H9 (cell line): ENCODE measurements at regions not wholly inside any gene's neighbourhood (a gene's known extent, or its start where the extent isn't known, plus 50 kb on each side); places are given as distances from the start of the nearest gene placed in this dataset.

Source experiments
- DNase-seq: peaks from one replicate; pipeline ENCODE4 v3.0.0-alpha.2; 2017
- H2AFZ ChIP-seq: one replicate; pipeline ENCODE4 v1.6.1; 2013; ENCODE audit warnings: mild to moderate bottlenecking, low read length, control low read depth, moderate library complexity
- H2AK5ac ChIP-seq: 2 replicates; pipeline ENCODE4 v1.6.1; 2013; ENCODE audit warnings: low read length, control low read depth, mixed read lengths; ENCODE audit not compliant: insufficient read length
- H2BK120ac ChIP-seq: one replicate; pipeline ENCODE4 v1.6.1; 2013; ENCODE audit warnings: low read depth, mild to moderate bottlenecking, low read length, control low read depth, inconsistent platforms; ENCODE audit not compliant: poor library complexity, severe bottlenecking
- H2BK12ac ChIP-seq: 2 replicates; pipeline ENCODE4 v1.6.1; 2013; ENCODE audit warnings: low read length, control low read depth, mixed read lengths, low read depth; ENCODE audit not compliant: insufficient read length
- H2BK15ac ChIP-seq: 2 replicates; pipeline ENCODE4 v1.6.1; 2013; ENCODE audit warnings: low read depth, low read length, control low read depth
- H2BK20ac ChIP-seq: one replicate; pipeline ENCODE4 v1.6.1; 2013; ENCODE audit warnings: low read depth, mild to moderate bottlenecking, low read length, control low read depth, inconsistent platforms; ENCODE audit not compliant: poor library complexity, severe bottlenecking
- H2BK5ac ChIP-seq: 2 replicates; pipeline ENCODE4 v1.6.1; 2013; ENCODE audit warnings: low read length, control low read depth, mixed read lengths; ENCODE audit not compliant: insufficient read length
- H3K14ac ChIP-seq: 2 replicates; pipeline ENCODE4 v1.6.1; 2013; ENCODE audit warnings: low read length, control low read depth; ENCODE audit not compliant: insufficient read depth
- H3K18ac ChIP-seq: 2 replicates; pipeline ENCODE4 v1.6.1; 2013; ENCODE audit warnings: low read depth, mild to moderate bottlenecking, mixed read lengths, low read length, control low read depth; ENCODE audit not compliant: insufficient read length
- H3K23ac ChIP-seq: 2 replicates; pipeline ENCODE4 v1.6.1; 2013; ENCODE audit warnings: low read length, control low read depth, mixed read lengths, low read depth; ENCODE audit not compliant: insufficient read length
- H3K23me2 ChIP-seq: 2 replicates; pipeline ENCODE4 v1.6.1; 2013; ENCODE audit warnings: low read depth, mild to moderate bottlenecking, mixed read lengths, low read length, control low read depth; ENCODE audit not compliant: insufficient read length, poor library complexity, severe bottlenecking
- H3K27ac ChIP-seq: 2 replicates; pipeline ENCODE4 v1.5.1; 2013; ENCODE audit warnings: low read length, control low read depth, mixed read lengths, low read depth; ENCODE audit not compliant: insufficient read length
- H3K27me3 ChIP-seq: 2 replicates; pipeline ENCODE4 v1.6.1; 2013; ENCODE audit warnings: low read length, control low read depth, inconsistent platforms; ENCODE audit not compliant: insufficient read depth
- H3K4ac ChIP-seq: 2 replicates; pipeline ENCODE4 v1.6.1; 2013; ENCODE audit warnings: low read depth, mild to moderate bottlenecking, control low read depth, inconsistent platforms, low read length, moderate library complexity
- H3K4me1 ChIP-seq: 2 replicates; pipeline ENCODE4 v1.6.1; 2013; ENCODE audit warnings: low read length, control low read depth, inconsistent platforms; ENCODE audit not compliant: insufficient read depth
- H3K4me2 ChIP-seq: 2 replicates; pipeline ENCODE4 v1.6.1; 2013; ENCODE audit warnings: low read length, control low read depth, mixed read lengths; ENCODE audit not compliant: insufficient read length, insufficient read depth
- H3K56ac ChIP-seq: 2 replicates; pipeline ENCODE4 v1.6.1; 2013; ENCODE audit warnings: low read depth, mild to moderate bottlenecking, mixed read lengths, low read length, control low read depth; ENCODE audit not compliant: insufficient read length
- H3K79me1 ChIP-seq: 2 replicates; pipeline ENCODE4 v1.6.1; 2013; ENCODE audit warnings: low read depth, mild to moderate bottlenecking, moderate library complexity, low read length, control low read depth, inconsistent platforms; ENCODE audit not compliant: insufficient read depth, poor library complexity, severe bottlenecking
- H3K79me2 ChIP-seq: 2 replicates; pipeline ENCODE4 v1.6.1; 2013; ENCODE audit warnings: low read length, control low read depth, inconsistent platforms; ENCODE audit not compliant: insufficient read depth
- H3K9ac ChIP-seq: 2 replicates; pipeline ENCODE4 v1.6.1; 2013; ENCODE audit warnings: low read length, control low read depth, mixed read lengths; ENCODE audit not compliant: insufficient read length; ENCODE audit errors: extremely low read depth
- H3K9me3 ChIP-seq: one replicate; pipeline ENCODE4 v1.6.1; 2013; ENCODE audit warnings: low read depth, low read length, inconsistent platforms; ENCODE audit not compliant: control insufficient read depth
- H3T11ph ChIP-seq: one replicate; pipeline ENCODE4 v1.6.1; 2013; ENCODE audit warnings: mild to moderate bottlenecking, low read length, control low read depth, inconsistent platforms
- H4K20me1 ChIP-seq: one replicate; pipeline ENCODE4 v1.6.1; 2013; ENCODE audit not compliant: control insufficient read depth, insufficient read length, insufficient read depth
- H4K5ac ChIP-seq: 2 replicates; pipeline ENCODE4 v1.6.1; 2013; ENCODE audit warnings: low read depth, mild to moderate bottlenecking, mixed read lengths, low read length, control low read depth; ENCODE audit not compliant: insufficient read length
- H4K8ac ChIP-seq: replicated peaks from 2 replicates; pipeline ENCODE4 v1.6.1; 2013; ENCODE audit warnings: low read length, control low read depth, mixed read lengths, low read depth; ENCODE audit not compliant: insufficient read length
- H4K91ac ChIP-seq: 2 replicates; pipeline ENCODE4 v1.6.1; 2013; ENCODE audit warnings: low read depth, mild to moderate bottlenecking, moderate library complexity, mixed read lengths, low read length, control low read depth; ENCODE audit not compliant: insufficient read length
- H3K27ac Mint-ChIP-seq, 3 experiments: 2 replicates in 2 of 3; 3 replicates in 1 of 3; pipeline ENCODE4 v1.8.0; 2020 to 2021; ENCODE audit warnings: mixed read lengths in 3 of 3, mild to moderate bottlenecking in 1 of 3, moderate library complexity in 1 of 3
- H3K27me3 Mint-ChIP-seq: 2 replicates; pipeline ENCODE4 v1.8.0; 2021; ENCODE audit warnings: low read depth, mild to moderate bottlenecking, moderate library complexity, mixed read lengths
- H3K36me3 Mint-ChIP-seq, 3 experiments: 2 replicates in 2 of 3; 3 replicates in 1 of 3; pipeline ENCODE4 v1.8.0; 2020 to 2021; ENCODE audit warnings: low read depth in 3 of 3, mixed read lengths in 3 of 3; ENCODE audit not compliant: insufficient read depth in 1 of 3
- H3K4me1 Mint-ChIP-seq, 2 experiments: 2 replicates each; pipeline ENCODE4 v1.8.0; 2020; ENCODE audit warnings: mixed read lengths in 2 of 2
- H3K4me3 Mint-ChIP-seq, 2 experiments: 2 replicates in 1 of 2; 3 replicates in 1 of 2; pipeline ENCODE4 v1.8.0; 2020 to 2021; ENCODE audit warnings: mild to moderate bottlenecking in 2 of 2, mixed read lengths in 2 of 2, moderate library complexity in 1 of 2
- H3K9me3 Mint-ChIP-seq, 2 experiments: 2 replicates in 1 of 2; 3 replicates in 1 of 2; pipeline ENCODE4 v1.8.0; 2020; ENCODE audit warnings: mild to moderate bottlenecking in 2 of 2, mixed read lengths in 2 of 2, moderate library complexity in 1 of 2
- CTCF ChIP-seq: fragments of 200-600 bp; sonication (generic); conservative IDR thresholded peaks from 3 replicates; pipeline ENCODE4 v1.8.0; 2021; ENCODE audit warnings: antibody characterized with exemption, mild to moderate bottlenecking
- WGBS: extraction: QIAGEN DNeasy Blood & Tissue Kit; methylation state at CpG from one replicate; pipeline ENCODE4 v1.1.7; 2013; ENCODE audit warnings: missing lambda C conversion rate, low lambda C conversion rate, mixed read lengths; ENCODE audit not compliant: insufficient read length; ENCODE audit errors: extremely low coverage; 5-methylcytosine and 5-hydroxymethylcytosine counted together

- no peaks in the 10 kb centered on the region for H3K79me2 ChIP-seq
- Mint-ChIP-seq H3K4me3 (no peak overlapping the region), H3K4me1 (no peaks in the 10 kb centered on the region), H3K27ac (no peak overlapping the region), H3K9me3 (peaks cover 9 to 16% of the 10 kb centered on the region in 2 experiments), H3K36me3 (peaks cover 0 to 5% (median 3%) of the 10 kb centered on the region in 3 experiments; a peak in 4 of 7 replicates), H3K27me3 (no peaks in the 10 kb centered on the region)
- no CpG with 5 or more reads among the region's 1 CpG for WGBS
- no peak overlapping the region for H3T11ph ChIP-seq
- no peaks in the 10 kb centered on the region for H3K23me2 ChIP-seq
- H3K79me1 ChIP-seq = no peaks in the 10 kb centered on the region
- H4K5ac ChIP-seq = no peak overlapping the region
- H3K14ac ChIP-seq = no peak overlapping the region
- no peak overlapping the region for H2BK20ac ChIP-seq
- H3K23ac ChIP-seq = no peak overlapping the region
- H2BK120ac ChIP-seq = no peak overlapping the region
- H3K27ac ChIP-seq = no peak overlapping the region
- no peak overlapping the region for H2BK15ac ChIP-seq
- no peak overlapping the region for H3K56ac ChIP-seq
- H3K9ac ChIP-seq = no peak overlapping the region
- no peak for TF ChIP-seq CTCF
- no peak overlapping the region for H3K4ac ChIP-seq
- H3K9me3 ChIP-seq = no peaks in the 10 kb centered on the region
- H4K91ac ChIP-seq = no peak overlapping the region
- no peak overlapping the region for H2BK5ac ChIP-seq
- no peaks in the 10 kb centered on the region for H3K4me1 ChIP-seq
- H2AFZ ChIP-seq = no peak overlapping the region
- H2BK12ac ChIP-seq = no peak overlapping the region
- DNase-seq = no peak
- H3K18ac ChIP-seq = no peak overlapping the region
- H2AK5ac ChIP-seq = no peak overlapping the region
- H4K20me1 ChIP-seq = no peaks in the 10 kb centered on the region
- no peak overlapping the region for H3K4me2 ChIP-seq
- H3K27me3 ChIP-seq = no peaks in the 10 kb centered on the region
- no peak overlapping the region for H4K8ac ChIP-seq
Observed at GRCh38 chr18:70870292-70870691, 581.4 kb downstream of the SOCS6 start.
